Sigmoid colon (tissue), 4 donors: ENCODE measurements at regions not wholly inside any gene's neighbourhood (a gene's known extent, or its start where the extent isn't known, plus 50 kb on each side); places are given as distances from the start of the nearest gene placed in this dataset.

Experiments used
- EP300 ChIP-seq, 4 donors: sonication (generic); formaldehyde crosslinking; IDR thresholded peaks; one replicate each; pipeline ENCODE4 v1.6.1; 2017; ENCODE audit warnings: antibody characterized with exemption in 4 of 4
- POLR2A ChIP-seq, 2 donors: fragments of 450-650 bp; IDR thresholded peaks; one replicate each; pipeline ENCODE4 v1.6.1; 2016; ENCODE audit warnings: antibody characterized with exemption in 2 of 2, mild to moderate bottlenecking in 2 of 2, moderate library complexity in 2 of 2
- POLR2AphosphoS5 ChIP-seq, 4 donors: sonication (generic); formaldehyde crosslinking; IDR thresholded peaks; one replicate each; pipeline ENCODE4 v1.6.1; 2017; ENCODE audit warnings: antibody characterized with exemption in 4 of 4
- TF ChIP-seq, protein P1 (sequence below), 4 experiments: fragments of 450-650 bp in 3 of 4; fragments of 200-600 bp in 1 of 4; IDR thresholded peaks; one replicate each; pipeline ENCODE4 v1.5.1; 2016 to 2019; ENCODE audit warnings: antibody characterized with exemption in 4 of 4, mild to moderate bottlenecking in 3 of 4, moderate library complexity in 2 of 4

DNA sequence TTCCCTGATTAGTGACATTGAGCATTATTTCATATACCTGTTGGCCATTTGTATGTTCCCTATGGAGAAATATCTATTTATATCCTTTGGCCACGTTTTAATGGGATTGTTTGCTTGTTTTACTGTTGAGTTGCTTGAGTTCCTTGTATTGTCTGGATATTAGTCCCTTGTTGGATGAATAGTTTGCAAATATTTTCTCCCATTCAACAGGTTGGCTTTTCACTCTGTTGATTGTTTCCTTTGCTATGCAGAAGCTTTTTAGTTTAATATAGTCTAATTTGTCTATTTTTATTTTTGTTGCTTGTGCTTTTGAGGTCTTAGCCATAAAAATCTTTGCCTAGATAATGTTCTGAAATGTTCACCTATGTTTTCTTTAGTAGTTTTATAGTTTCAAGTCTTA, 60.2 kb upstream of the HUWE1 start:
- TF ChIP-seq, protein P1, sequence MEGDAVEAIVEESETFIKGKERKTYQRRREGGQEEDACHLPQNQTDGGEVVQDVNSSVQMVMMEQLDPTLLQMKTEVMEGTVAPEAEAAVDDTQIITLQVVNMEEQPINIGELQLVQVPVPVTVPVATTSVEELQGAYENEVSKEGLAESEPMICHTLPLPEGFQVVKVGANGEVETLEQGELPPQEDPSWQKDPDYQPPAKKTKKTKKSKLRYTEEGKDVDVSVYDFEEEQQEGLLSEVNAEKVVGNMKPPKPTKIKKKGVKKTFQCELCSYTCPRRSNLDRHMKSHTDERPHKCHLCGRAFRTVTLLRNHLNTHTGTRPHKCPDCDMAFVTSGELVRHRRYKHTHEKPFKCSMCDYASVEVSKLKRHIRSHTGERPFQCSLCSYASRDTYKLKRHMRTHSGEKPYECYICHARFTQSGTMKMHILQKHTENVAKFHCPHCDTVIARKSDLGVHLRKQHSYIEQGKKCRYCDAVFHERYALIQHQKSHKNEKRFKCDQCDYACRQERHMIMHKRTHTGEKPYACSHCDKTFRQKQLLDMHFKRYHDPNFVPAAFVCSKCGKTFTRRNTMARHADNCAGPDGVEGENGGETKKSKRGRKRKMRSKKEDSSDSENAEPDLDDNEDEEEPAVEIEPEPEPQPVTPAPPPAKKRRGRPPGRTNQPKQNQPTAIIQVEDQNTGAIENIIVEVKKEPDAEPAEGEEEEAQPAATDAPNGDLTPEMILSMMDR (IDR thresholded peaks at IDR 0.05), result no peak
- TF ChIP-seq POLR2A (IDR thresholded peaks at IDR 0.05) (no peak), EP300 (IDR thresholded peaks at IDR 0.05) (no peak), POLR2AphosphoS5 (IDR thresholded peaks at IDR 0.05) (no peak)
